SH-SY5Y (cell line): ENCODE measurements at regions not wholly inside any gene's neighbourhood (a gene's known extent, or its start where the extent isn't known, plus 50 kb on each side); places are given as distances from the start of the nearest gene placed in this dataset.

Experiments used
- GATA2 ChIP-seq: IDR thresholded peaks from 2 replicates; pipeline ENCODE4 v1.6.1; 2011; ENCODE audit warnings: mild to moderate bottlenecking, low read depth, low read length
- GATA3 ChIP-seq: IDR thresholded peaks from 2 replicates; pipeline ENCODE4 v1.6.1; 2011; ENCODE audit warnings: low read depth, mild to moderate bottlenecking, low read length, moderate library complexity

- TF ChIP-seq GATA2 (no peak), GATA3 (no peak)
Observed at GRCh38 chr21:20507783-20508182, 490.4 kb upstream of the NCAM2 start.
